ENCODE measurements at regions not wholly inside any gene's neighbourhood (a gene's known extent, or its start where the extent isn't known, plus 50 kb on each side); places are given as distances from the start of the nearest gene placed in this dataset.

DNA sequence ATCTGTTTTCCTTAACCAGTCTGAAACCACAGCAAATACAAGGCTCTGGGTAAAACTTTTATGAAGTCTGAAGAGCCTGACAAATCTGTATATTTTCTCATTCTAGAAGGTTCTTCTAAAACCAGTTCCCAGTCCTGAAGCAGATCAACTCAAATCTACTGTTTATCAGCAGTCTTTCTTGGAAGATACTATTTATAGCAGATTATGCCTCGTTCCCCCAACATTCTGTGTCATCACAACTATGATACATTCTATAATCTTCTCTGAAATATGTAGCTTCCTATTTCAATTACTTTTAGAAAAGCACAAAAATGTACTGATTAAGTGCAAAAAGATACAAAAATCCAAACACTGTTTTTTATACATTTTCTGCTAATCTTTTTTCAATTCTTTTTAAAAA, 67.5 kb downstream of the NIBAN1 start:
- TF ChIP-seq CTCF (IDR thresholded peaks at IDR 0.05) (no peak), POLR2A (IDR thresholded peaks at IDR 0.05) (no peak)

All from lower leg skin (tissue), 3 donors.